ENCODE measurements at regions not wholly inside any gene's neighbourhood (a gene's known extent, or its start where the extent isn't known, plus 50 kb on each side); places are given as distances from the start of the nearest gene placed in this dataset.
"Not testable (repeated sequence)": the region's sequence is repeated elsewhere in the genome, so short reads cannot be mapped to it uniquely, and the experiment has no call there.

DNA sequence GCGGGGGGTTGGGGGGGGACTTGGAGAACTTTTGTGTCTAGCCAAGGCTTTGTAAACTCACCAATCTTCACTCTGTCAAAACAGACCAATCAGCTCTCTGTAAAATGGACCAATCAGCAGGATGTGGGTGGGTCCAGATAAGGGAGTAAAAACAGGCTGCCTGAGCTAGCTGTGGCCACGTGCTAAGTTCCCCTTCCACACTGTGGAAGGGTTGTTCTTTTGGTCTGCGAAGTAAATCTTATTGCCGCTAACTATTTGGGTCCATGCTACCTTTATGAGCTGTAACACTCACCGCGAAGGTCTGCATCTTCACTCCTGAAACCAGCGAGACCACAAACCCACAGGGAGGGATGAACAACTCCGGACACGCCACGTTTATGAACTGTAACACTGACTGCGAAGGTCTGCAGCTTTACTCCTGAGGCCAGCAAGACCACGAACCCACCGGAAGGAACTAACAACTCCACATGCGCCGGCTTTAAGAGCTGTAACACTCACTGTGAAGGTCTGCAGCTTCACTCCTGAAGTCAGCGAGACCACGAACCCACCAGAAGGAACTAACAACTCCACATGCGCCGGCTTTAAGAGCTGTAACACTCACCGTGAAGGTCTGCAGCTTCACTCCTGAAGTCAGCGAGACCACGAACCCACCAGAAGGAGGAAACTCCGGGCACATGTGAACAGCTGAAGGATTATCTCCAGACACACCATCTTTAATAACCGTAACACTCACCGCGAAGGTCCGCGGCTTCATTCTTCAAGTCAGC, 186.6 kb downstream of the ID4 start:
- TF ChIP-seq, protein P1, sequence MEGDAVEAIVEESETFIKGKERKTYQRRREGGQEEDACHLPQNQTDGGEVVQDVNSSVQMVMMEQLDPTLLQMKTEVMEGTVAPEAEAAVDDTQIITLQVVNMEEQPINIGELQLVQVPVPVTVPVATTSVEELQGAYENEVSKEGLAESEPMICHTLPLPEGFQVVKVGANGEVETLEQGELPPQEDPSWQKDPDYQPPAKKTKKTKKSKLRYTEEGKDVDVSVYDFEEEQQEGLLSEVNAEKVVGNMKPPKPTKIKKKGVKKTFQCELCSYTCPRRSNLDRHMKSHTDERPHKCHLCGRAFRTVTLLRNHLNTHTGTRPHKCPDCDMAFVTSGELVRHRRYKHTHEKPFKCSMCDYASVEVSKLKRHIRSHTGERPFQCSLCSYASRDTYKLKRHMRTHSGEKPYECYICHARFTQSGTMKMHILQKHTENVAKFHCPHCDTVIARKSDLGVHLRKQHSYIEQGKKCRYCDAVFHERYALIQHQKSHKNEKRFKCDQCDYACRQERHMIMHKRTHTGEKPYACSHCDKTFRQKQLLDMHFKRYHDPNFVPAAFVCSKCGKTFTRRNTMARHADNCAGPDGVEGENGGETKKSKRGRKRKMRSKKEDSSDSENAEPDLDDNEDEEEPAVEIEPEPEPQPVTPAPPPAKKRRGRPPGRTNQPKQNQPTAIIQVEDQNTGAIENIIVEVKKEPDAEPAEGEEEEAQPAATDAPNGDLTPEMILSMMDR (IDR thresholded peaks at IDR 0.05) = not testable (repeated sequence)
- TF ChIP-seq POLR2A (IDR thresholded peaks at IDR 0.05) = not testable (repeated sequence)

Measured in tibial nerve (tissue), 3 donors.